Middle frontal gyrus (tissue), 1 donor: ENCODE measurements at regions not wholly inside any gene's neighbourhood (a gene's known extent, or its start where the extent isn't known, plus 50 kb on each side); places are given as distances from the start of the nearest gene placed in this dataset.

ENCODE experiments used
- DNase-seq: peaks from one replicate; pipeline ENCODE4 v3.0.0-alpha.2; 2015; ENCODE audit warnings: low spot score; ENCODE audit errors: extremely low spot score

DNA sequence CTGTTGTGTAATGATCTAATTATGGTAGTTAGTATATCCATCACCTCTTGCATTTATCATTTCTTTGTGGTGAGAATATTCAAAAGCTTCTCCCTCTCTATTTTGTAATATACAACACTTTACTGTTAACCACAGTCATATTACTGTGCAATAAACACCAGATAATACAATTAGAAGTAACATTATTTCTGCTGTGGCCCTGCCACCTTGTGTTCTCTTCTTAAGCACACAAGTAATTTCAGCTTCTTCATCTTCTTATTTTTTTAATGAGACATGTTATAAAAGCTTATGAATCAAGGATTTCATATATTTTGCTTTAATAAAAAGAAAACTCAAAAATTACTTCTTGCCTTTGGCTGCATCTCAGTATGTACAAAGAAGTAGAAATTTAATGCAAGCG, 675.2 kb upstream of the INTU start:
- DNase-seq, result no peak

DNA sequence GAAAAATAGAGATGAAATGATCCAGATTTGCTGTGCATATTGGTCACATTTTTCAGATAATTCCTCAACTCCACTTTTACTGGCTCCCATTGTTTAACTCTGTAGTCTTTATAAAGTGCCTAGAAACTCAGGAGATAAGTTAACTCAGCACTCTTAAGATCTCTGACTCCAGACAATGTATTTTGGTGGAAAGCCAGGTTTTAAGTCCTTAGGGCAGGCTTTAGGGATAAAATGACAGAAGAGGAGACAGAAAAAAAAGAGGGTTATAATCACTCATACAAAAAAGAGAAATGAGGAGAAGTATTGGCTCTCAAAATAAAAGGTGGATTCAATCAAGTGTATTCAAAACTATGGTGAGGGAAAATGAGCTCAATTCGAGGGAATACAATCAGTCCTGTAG, 674.8 kb upstream of the INTU start:
- no peak for DNase-seq

DNA sequence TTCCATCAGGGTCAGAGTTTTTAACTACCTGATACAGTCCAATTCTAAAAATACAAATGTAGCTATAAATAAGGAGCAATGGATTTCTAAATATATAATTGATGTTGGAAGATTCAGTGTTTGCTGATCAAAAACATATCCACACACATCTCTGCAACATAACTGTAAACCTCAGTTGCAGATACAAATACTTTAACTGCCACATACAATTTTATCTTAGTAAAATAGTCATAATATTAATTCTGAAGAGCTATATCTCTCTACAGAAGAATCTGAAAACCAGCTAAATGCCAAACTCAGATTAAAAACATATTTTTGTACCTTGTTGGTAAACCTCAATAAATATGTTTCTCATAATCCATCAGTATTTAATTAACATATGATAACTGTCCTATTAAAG, 674.3 kb upstream of the INTU start:
- DNase-seq, result no peak

DNA sequence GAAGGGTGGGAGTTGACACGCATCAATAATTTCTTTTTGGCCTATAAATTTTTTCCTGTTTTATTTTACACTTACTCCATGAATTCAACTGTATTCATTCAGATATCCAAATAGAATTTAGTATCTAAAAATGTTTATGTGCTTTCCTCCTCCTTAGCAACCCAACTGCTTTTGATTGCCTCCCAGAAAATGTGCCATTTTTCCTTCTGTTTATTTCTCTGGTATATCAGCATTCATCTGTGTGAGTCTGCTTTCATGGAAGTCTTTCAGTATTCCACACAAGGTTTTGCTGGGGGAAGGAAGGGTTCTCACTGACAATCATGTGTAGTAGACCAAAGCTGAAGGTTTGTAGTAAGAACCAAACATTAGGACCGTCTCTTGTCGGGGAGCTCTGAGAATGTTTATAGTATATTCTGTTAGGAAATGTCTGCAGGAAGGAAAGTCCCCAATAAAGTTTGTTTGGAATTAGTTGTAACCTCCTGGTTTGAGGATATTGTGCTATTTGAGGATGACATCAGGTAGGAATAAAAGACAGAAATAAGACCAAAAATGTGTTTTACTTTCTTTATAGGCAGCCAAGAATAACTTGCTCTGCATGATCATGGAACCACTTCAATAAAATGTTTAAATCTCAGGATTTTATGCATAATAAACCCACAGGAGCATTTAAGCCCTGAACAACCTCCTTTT, 673.6 kb upstream of the INTU start:
- DNase-seq, result no peak

GRCh38 chr4:126960760-126961159, 672.0 kb upstream of the INTU start:
- no peak for DNase-seq

GRCh38 chr4:126961661-126962060, 671.1 kb upstream of the INTU start:
- no peak for DNase-seq

DNA sequence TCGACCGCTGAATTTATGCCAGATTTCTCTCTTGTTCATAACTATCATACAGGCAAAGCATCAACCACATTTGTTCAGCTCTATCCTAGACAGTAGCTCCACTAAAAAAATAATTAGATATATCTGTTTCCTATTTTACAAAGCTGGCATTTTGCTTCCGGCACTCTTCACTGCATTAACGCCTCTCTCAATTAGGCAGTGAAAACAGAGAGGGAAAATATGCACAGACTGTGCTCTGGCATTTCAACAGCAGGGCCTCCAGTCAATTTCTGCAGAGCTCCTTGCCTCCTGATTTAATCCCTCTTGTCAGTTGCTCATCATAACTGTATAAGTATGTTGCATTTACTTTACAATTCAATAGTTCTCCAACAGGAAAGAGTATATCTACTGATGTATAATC, 666.9 kb upstream of the INTU start:
- no peak for DNase-seq

GRCh38 chr4:126969360-126970235, 663.2 kb upstream of the INTU start:
- no peak for DNase-seq

DNA sequence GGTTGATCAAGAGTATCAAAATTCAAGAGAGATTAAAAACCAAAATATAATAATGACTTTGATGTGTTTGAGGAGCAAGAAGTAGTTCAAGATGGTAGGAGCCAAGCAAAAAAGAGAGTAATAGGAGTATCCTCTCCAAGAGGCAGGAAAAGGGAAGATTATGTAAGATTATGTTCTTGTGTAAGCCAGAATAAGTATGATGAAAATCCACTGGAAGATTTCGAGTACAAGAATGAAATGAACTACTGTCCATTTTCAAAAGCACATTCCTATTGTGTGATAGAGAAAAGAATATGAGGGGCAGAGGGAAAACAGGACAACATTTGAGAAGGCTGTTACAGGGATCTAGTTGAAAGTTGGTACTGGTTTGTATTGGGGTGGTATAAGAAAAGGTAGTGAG, 659.6 kb upstream of the INTU start:
- no peak for DNase-seq

GRCh38 chr4:126976850-126977632, 655.7 kb upstream of the INTU start:
- DNase-seq, result no peak

DNA sequence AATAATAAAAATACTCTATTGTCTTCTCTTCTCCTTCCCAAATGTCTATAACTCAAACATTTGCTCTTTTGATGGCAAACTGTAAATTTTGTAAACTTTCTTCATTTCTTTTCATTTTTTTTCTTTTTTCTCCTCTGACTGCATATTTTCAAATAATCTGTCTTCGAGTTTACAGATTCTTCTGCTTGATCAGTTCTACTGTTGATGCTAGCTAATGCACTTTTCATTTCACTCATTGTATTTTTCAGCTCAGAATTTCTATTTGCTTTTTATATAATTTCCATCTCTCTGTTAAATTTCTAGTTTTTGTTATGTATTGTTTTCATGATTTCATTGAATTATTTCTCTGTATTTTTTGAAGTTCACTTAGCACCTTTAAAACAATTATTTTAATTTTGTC, 646.8 kb upstream of the INTU start:
- no peak for DNase-seq

GRCh38 chr4:126986828-126987227, 645.9 kb upstream of the INTU start:
- no peak for DNase-seq

- DNase-seq, result no peak
Observed at GRCh38 chr4:126991965-126992364, 640.8 kb upstream of the INTU start.

GRCh38 chr4:126992910-126993309, 639.8 kb upstream of the INTU start:
- DNase-seq, result no peak

DNA sequence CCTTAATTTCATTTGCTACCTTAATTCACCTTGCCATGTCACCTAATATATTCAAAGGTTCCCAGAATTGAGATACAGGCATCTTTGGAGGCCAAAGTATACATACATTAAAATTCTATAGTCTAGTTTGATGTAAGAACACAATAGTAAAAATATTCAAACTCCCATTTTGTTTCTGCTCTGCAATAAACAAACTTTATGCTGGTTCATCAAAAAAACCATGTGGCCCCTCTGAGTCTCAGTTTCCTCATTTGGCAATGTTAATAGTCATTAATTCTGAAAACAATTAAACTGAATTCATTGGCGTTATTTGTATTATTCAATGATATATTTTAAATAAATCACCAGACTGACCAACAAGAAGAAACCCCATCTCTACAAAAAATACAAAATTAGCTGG, 639.4 kb upstream of the INTU start:
- DNase-seq, result no peak

DNA sequence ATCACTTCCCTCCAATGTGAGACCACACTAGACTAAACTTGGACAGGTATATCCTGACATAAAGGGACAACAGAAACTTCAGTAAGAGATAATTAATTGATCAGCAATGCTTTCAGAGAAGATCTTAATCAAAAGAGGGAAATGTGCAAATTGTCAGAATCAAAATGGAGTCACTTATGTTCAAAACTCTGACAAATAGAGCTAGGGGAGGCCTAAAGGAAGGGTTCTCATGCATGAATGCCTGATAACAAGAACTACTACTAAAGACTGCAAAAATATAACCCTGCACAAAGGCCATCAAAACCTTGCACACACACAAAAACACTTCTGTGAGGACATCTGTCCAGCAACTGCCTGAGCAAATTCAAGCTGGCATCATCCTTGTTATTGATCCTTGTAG, 637.5 kb upstream of the INTU start:
- no peak for DNase-seq

DNA sequence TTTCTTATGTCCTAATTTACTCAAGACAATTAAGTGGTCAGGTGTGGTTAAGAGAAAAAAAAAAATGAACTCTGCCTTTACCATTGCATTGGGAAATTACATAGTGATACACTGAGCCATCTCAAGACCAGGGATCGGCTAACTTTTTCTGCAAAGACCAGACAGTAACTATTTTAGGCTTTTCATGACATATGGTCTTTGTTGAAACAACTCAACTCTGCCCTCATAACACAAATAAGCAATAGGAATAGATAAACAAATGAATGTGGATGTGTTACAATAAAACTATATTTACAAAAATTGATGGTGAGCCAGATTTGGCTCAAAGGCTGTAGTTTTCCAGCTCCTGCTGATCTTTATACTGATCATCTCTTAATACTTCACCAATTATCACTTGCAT, 632.6 kb upstream of the INTU start:
- no peak for DNase-seq

- no peak for DNase-seq
Observed at GRCh38 chr4:127000846-127001245, 631.9 kb upstream of the INTU start.

- no peak for DNase-seq
Observed at GRCh38 chr4:127001933-127002332, 630.8 kb upstream of the INTU start.

DNA sequence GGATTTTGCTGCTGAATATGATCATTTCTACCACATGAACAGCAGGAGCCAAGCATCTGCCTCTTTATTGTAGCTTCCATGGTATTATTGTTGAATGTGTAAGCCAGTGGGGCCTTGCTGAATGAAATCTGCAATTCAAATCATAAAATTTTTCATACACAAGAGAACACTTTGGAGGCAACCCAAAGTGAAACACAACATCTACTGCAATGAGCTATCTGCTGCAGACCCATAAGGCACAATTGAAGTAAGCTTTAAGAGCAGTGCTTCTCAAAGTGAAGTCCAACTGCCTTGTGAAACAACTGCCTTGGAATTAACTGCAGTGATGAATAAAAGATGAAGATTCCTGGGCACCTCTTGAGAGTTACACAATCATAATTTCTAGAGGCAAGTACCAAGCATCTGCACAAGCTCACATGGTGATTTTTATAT, 626.3 kb upstream of the INTU start:
- no peak for DNase-seq

DNA sequence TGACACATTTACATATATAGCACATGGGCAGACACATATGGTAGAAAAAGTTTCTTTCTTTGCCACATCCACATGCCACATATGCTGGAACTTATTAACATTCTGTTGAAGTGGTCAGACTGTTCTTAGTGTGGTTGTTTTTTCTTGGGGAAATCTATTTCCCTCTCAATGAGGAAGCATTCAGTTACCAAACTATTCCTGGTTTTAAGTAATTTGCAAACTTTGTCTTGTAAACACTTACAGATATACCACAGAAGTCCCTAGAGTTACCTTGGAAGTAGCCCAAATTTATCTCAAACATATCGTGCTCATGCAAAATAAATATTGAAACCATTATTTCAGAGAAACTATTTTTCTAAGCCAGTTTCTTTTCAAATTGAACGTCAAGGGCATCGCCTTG, 625.5 kb upstream of the INTU start:
- DNase-seq, result no peak

DNA sequence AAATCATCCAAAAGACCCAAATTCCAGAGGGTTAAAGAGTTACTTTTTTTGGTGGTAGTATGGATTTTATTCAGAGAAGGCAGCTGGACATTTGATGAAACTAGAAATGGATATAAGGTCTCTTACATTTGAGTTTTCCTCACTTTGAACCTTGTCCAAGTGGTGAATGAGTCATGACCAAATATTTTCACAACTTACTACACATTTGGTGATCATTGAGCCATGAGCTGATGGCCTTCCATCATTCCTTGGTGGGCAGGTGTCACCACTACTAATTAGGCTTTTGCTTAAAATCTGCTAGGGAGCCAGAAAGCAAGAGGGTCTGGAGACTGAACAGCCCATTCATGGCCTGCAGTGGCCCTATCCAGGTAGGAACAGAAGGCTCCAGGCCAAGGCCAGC, 620.2 kb upstream of the INTU start:
- no peak for DNase-seq
